Loucy (cell line): ENCODE measurements at regions not wholly inside any gene's neighbourhood (a gene's known extent, or its start where the extent isn't known, plus 50 kb on each side); places are given as distances from the start of the nearest gene placed in this dataset.

Source experiments
- EZH2phosphoT487 ChIP-seq: fragments of 200-600 bp; IDR thresholded peaks from 2 replicates; pipeline ENCODE4 v1.6.1; 2018; ENCODE audit warnings: antibody characterized with exemption, mild to moderate bottlenecking, moderate library complexity, borderline replicate concordance
- TF ChIP-seq, protein P1 (sequence below): fragments of 200-600 bp; sonication (generic); conservative IDR thresholded peaks from 2 replicates; pipeline ENCODE4 v1.5.1; 2014; ENCODE audit warnings: mild to moderate bottlenecking, antibody characterized with exemption, low read length

DNA sequence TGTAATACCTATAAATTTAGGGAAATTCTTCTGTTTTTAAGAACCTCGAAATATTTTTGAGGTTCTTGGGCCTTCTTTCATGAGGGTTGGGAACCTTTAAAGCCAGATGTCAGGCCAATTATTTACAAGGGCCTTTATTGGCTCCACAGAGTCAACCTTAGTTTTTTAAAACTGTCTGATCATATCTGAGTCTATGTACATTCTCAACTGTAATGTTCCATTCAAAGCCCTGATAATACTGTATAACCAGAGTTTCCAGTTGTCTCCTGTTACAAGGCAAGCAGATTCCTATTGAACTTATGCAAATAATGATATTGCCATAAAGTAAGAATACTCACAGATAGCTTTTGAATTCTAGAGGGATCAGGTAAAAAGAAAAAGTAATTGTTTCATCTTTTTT is 545.5 kb downstream of the EPM2A start:
- TF ChIP-seq, protein P1, sequence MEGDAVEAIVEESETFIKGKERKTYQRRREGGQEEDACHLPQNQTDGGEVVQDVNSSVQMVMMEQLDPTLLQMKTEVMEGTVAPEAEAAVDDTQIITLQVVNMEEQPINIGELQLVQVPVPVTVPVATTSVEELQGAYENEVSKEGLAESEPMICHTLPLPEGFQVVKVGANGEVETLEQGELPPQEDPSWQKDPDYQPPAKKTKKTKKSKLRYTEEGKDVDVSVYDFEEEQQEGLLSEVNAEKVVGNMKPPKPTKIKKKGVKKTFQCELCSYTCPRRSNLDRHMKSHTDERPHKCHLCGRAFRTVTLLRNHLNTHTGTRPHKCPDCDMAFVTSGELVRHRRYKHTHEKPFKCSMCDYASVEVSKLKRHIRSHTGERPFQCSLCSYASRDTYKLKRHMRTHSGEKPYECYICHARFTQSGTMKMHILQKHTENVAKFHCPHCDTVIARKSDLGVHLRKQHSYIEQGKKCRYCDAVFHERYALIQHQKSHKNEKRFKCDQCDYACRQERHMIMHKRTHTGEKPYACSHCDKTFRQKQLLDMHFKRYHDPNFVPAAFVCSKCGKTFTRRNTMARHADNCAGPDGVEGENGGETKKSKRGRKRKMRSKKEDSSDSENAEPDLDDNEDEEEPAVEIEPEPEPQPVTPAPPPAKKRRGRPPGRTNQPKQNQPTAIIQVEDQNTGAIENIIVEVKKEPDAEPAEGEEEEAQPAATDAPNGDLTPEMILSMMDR, result no peak
- TF ChIP-seq EZH2phosphoT487, result no peak
